Hepatocyte (in vitro differentiated cells): ENCODE measurements at regions not wholly inside any gene's neighbourhood (a gene's known extent, or its start where the extent isn't known, plus 50 kb on each side); places are given as distances from the start of the nearest gene placed in this dataset.
"Not testable (repeated sequence)": the region's sequence is repeated elsewhere in the genome, so short reads cannot be mapped to it uniquely, and the experiment has no call there.

Experiments used
- EZH2 ChIP-seq: fragments of 200-600 bp; sonication (generic); IDR thresholded peaks from 2 replicates; pipeline ENCODE4 v1.6.1; 2016; ENCODE audit warnings: antibody characterized with exemption, mild to moderate bottlenecking, borderline replicate concordance
- EZH2phosphoT487 ChIP-seq: fragments of 200-600 bp; sonication (generic); IDR thresholded peaks from one replicate; pipeline ENCODE4 v1.6.1; 2018; ENCODE audit warnings: antibody characterized with exemption, mild to moderate bottlenecking, low read depth, moderate library complexity; ENCODE audit not compliant: unreplicated experiment, severe bottlenecking
- TF ChIP-seq, protein P1 (sequence below): fragments of 200-600 bp; sonication (generic); IDR thresholded peaks from 2 replicates; pipeline ENCODE4 v1.5.1; 2016; ENCODE audit warnings: antibody characterized with exemption, mild to moderate bottlenecking; ENCODE audit not compliant: poor library complexity

DNA sequence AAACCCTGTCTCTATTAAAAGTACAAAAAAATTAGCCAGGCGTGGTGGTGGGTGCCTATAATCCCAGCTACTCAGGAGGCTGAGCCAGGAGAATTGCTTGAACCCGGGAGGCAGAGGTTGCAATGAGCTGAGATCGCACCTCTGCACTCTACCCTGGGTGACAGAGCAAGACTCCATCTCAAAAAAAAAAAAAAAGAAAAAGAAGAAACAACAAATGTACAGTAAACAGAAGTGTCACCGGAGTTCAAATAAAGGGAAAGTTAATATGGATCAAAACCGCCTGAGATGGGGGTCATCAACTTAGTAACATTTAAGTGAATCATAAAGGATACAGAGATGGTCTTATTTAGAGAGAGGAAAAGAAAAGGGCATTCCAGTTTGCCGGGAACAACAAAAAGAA, 89.3 kb upstream of the OLIG3 start:
- TF ChIP-seq EZH2phosphoT487, EZH2: not testable (repeated sequence)
- TF ChIP-seq, protein P1, sequence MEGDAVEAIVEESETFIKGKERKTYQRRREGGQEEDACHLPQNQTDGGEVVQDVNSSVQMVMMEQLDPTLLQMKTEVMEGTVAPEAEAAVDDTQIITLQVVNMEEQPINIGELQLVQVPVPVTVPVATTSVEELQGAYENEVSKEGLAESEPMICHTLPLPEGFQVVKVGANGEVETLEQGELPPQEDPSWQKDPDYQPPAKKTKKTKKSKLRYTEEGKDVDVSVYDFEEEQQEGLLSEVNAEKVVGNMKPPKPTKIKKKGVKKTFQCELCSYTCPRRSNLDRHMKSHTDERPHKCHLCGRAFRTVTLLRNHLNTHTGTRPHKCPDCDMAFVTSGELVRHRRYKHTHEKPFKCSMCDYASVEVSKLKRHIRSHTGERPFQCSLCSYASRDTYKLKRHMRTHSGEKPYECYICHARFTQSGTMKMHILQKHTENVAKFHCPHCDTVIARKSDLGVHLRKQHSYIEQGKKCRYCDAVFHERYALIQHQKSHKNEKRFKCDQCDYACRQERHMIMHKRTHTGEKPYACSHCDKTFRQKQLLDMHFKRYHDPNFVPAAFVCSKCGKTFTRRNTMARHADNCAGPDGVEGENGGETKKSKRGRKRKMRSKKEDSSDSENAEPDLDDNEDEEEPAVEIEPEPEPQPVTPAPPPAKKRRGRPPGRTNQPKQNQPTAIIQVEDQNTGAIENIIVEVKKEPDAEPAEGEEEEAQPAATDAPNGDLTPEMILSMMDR: not testable (repeated sequence)
